ENCODE measurements at regions not wholly inside any gene's neighbourhood (a gene's known extent, or its start where the extent isn't known, plus 50 kb on each side); places are given as distances from the start of the nearest gene placed in this dataset.

- DNase-seq, result no peak
These were observed 768.3 kb upstream of the CDH7 start for GRCh38 chr18:64982414-64983055.

GRCh38 chr18:64981915-64982314, 768.9 kb upstream of the CDH7 start:
- no peak for DNase-seq

- no peak for DNase-seq
These were observed 771.0 kb upstream of the CDH7 start for GRCh38 chr18:64979791-64980190.

GRCh38 chr18:64974391-64975125, 776.3 kb upstream of the CDH7 start:
- DNase-seq, result no peak

GRCh38 chr18:64972545-64972944, 778.3 kb upstream of the CDH7 start:
- no peak for DNase-seq

- peak; percentile 54 for DNase-seq
These were observed 784.1 kb upstream of the CDH7 start for GRCh38 chr18:64966667-64967066.

GRCh38 chr18:64956465-64956864, 794.3 kb upstream of the CDH7 start:
- DNase-seq, result no peak

- no peak for DNase-seq
These were observed 800.9 kb upstream of the CDH7 start for GRCh38 chr18:64949885-64950284.

GRCh38 chr18:64936671-64937070, 787.8 kb upstream of the LINC00305 start:
- DNase-seq, result no peak

- DNase-seq, result peak; percentile 82
These were observed 780.1 kb upstream of the LINC00305 start for GRCh38 chr18:64929036-64929435.

- no peak for DNase-seq
These were observed 771.2 kb upstream of the LINC00305 start for GRCh38 chr18:64919971-64920570.

- no peak for DNase-seq
These were observed 770.0 kb upstream of the LINC00305 start for GRCh38 chr18:64918851-64919250.

- DNase-seq, result no peak
These were observed 744.5 kb upstream of the LINC00305 start for GRCh38 chr18:64893349-64893748.

GRCh38 chr18:64888956-64889355, 740.1 kb upstream of the LINC00305 start:
- DNase-seq, result no peak

- DNase-seq, result no peak
These were observed 738.1 kb upstream of the LINC00305 start for GRCh38 chr18:64886995-64887394.

- no peak for DNase-seq
These were observed 734.0 kb upstream of the LINC00305 start for GRCh38 chr18:64882896-64883295.

- DNase-seq, result no peak
These were observed 727.9 kb upstream of the LINC00305 start for GRCh38 chr18:64876833-64877232.

GRCh38 chr18:64872710-64873458, 724.0 kb upstream of the LINC00305 start:
- no peak for DNase-seq

- DNase-seq, result no peak
These were observed 705.2 kb upstream of the LINC00305 start for GRCh38 chr18:64854112-64854511.

GRCh38 chr18:64852281-64852680, 703.4 kb upstream of the LINC00305 start:
- DNase-seq, result no peak

- no peak for DNase-seq
These were observed 702.8 kb upstream of the LINC00305 start for GRCh38 chr18:64851726-64852125.

GRCh38 chr18:64850791-64851190, 701.9 kb upstream of the LINC00305 start:
- no peak for DNase-seq

GRCh38 chr18:64840911-64841701, 692.2 kb upstream of the LINC00305 start:
- no peak for DNase-seq
